Suprapubic skin (tissue), 4 donors: ENCODE measurements at regions not wholly inside any gene's neighbourhood (a gene's known extent, or its start where the extent isn't known, plus 50 kb on each side); places are given as distances from the start of the nearest gene placed in this dataset.
"Not testable (repeated sequence)": the region's sequence is repeated elsewhere in the genome, so short reads cannot be mapped to it uniquely, and the experiment has no call there.

Experiments used
- DNase-seq, 2 donors: peaks; one replicate each; pipeline ENCODE4 v3.0.0-alpha.2; 2019; ENCODE audit warnings: low spot score in 2 of 2
- H3K27ac ChIP-seq: fragments of 200-600 bp; sonication (generic); one replicate; pipeline ENCODE4 v1.5.1; 2019
- H3K27me3 ChIP-seq: fragments of 200-600 bp; sonication (generic); one replicate; pipeline ENCODE4 v1.5.1; 2019
- H3K36me3 ChIP-seq: fragments of 200-600 bp; sonication (generic); one replicate; pipeline ENCODE4 v1.5.1; 2019
- H3K4me1 ChIP-seq: fragments of 200-600 bp; sonication (generic); one replicate; pipeline ENCODE4 v1.5.1; 2019
- H3K4me3 ChIP-seq: fragments of 200-600 bp; sonication (generic); one replicate; pipeline ENCODE4 v1.5.1; 2019; ENCODE audit warnings: mild to moderate bottlenecking
- H3K9me3 ChIP-seq: fragments of 200-600 bp; sonication (generic); one replicate; pipeline ENCODE4 v1.5.1; 2019
- EP300 ChIP-seq: sonication (generic); formaldehyde crosslinking; IDR thresholded peaks from one replicate; pipeline ENCODE4 v1.6.1; 2017; ENCODE audit warnings: antibody characterized with exemption
- POLR2A ChIP-seq, 2 donors: fragments of 450-650 bp; IDR thresholded peaks; one replicate each; pipeline ENCODE4 v1.6.1; 2017; ENCODE audit warnings: antibody characterized with exemption in 2 of 2, mild to moderate bottlenecking in 2 of 2, moderate library complexity in 2 of 2
- POLR2AphosphoS5 ChIP-seq, 3 donors: sonication (generic); formaldehyde crosslinking; IDR thresholded peaks; one replicate each; pipeline ENCODE4 v1.6.1; 2017; ENCODE audit warnings: antibody characterized with exemption in 3 of 3
- WGBS: methylation state at CpG from one replicate; pipeline ENCODE4 v1.1.5; 2018; 5-methylcytosine and 5-hydroxymethylcytosine counted together
- TF ChIP-seq, protein P1 (sequence below), 2 donors: fragments of 200-600 bp in 1 of 2; fragments of 450-650 bp in 1 of 2; sonication (generic) in 1 of 2; IDR thresholded peaks; one replicate each; pipeline ENCODE4 v1.5.1; 2016 to 2019; ENCODE audit warnings: antibody characterized with exemption in 2 of 2, mild to moderate bottlenecking in 1 of 2, moderate library complexity in 1 of 2

DNA sequence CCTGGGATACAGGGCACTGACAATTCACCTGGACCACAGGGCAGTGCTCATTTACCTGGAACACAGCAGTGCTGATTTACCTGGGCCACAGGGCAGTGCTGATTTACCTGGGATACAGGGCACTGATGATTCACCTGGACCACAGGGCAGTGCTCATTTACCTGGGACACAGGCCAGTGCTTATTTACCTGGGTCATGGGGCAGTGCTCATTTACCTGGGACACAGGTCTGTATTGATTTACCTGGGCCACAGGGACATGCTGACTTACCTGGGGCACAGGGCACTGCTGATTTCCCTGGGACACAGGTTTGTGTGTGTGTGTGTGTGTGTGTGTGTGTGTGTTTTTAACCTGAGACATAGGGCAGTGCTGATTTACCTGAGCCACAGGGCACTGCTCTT is 261.7 kb downstream of the MATN1 start:
- Histone ChIP-seq H3K9me3 (no peaks in the 10 kb centered on the region), H3K4me3 (no peak overlapping the region), H3K27me3 (peaks cover 7% of the 10 kb centered on the region), H3K4me1 (no peaks in the 10 kb centered on the region), H3K36me3 (no peaks in the 10 kb centered on the region), H3K27ac (no peak overlapping the region)
- no peak for DNase-seq
- TF ChIP-seq, protein P1, sequence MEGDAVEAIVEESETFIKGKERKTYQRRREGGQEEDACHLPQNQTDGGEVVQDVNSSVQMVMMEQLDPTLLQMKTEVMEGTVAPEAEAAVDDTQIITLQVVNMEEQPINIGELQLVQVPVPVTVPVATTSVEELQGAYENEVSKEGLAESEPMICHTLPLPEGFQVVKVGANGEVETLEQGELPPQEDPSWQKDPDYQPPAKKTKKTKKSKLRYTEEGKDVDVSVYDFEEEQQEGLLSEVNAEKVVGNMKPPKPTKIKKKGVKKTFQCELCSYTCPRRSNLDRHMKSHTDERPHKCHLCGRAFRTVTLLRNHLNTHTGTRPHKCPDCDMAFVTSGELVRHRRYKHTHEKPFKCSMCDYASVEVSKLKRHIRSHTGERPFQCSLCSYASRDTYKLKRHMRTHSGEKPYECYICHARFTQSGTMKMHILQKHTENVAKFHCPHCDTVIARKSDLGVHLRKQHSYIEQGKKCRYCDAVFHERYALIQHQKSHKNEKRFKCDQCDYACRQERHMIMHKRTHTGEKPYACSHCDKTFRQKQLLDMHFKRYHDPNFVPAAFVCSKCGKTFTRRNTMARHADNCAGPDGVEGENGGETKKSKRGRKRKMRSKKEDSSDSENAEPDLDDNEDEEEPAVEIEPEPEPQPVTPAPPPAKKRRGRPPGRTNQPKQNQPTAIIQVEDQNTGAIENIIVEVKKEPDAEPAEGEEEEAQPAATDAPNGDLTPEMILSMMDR (IDR thresholded peaks at IDR 0.05): no peak
- TF ChIP-seq POLR2AphosphoS5 (IDR thresholded peaks at IDR 0.05) (no peak), POLR2A (IDR thresholded peaks at IDR 0.05) (no peak), EP300 (no peak)

DNA sequence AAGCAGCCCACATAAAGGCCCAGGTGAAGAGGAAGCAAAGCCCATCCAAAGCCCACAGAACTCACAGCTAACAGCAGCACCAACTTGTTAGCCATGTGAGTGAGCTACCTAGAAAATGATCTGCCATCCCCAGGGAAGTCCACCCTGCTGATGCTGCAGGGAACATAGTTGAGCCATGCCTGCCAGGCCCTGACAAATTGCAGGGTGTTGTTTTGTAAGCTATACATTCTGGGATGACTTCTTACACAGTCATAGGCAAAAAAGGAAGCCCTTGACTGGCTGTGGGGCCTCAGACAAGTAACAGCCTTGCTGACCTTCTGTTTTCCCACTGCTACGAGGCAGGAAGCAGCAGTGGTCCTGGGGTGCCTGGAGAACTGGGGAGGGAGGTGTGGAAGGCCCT is 262.7 kb downstream of the MATN1 start:
- Histone ChIP-seq H3K4me1 (no peaks in the 10 kb centered on the region), H3K4me3 (no peak overlapping the region), H3K27ac (no peak overlapping the region), H3K9me3 (no peaks in the 10 kb centered on the region), H3K27me3 (peaks cover 7% of the 10 kb centered on the region), H3K36me3 (no peaks in the 10 kb centered on the region)
- TF ChIP-seq POLR2A (IDR thresholded peaks at IDR 0.05) (no peak), EP300 (no peak)
- DNase-seq: peak; percentile 8 to 11
- WGBS: 43% methylated on average over 1 of the region's 1 CpG

DNA sequence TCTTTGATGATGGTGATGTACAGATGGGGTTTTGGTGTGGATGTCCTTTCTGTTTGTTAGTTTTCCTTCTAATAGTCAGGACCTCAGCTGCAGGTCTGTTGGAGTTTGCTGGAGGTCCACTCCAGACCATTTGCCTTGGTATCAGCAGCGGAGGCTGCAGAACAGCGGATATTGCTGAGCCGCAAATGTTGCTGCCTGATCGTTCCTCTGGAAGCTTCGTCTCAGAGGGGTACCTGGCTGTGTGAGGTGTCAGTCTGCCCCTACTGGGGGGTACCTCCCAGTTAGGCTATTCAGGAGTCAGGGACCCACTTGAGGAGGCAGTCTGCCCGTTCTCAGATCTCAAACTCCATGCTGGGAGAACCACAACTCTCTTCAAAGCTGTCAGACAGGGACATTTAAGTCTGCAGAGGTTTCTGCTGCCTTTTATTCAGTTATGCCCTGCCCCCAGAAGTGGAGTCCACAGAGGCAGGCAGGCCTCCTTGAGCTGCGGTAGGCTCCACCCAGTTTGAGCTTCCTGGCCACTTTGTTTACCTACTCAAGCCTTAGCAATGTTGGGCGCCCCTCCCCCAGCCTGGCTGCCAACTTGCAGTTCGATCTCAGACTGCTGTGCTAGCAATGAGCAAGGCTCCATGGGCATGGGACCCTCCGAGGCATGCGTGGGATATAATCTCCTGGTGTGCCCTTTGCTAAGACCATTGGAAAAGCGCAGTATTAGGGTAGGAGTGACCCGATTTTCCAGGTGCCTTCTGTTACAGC is 264.5 kb downstream of the MATN1 start:
- H3K4me3 ChIP-seq, H3K27ac ChIP-seq, H3K4me1 ChIP-seq, H3K27me3 ChIP-seq, H3K36me3 ChIP-seq, H3K9me3 ChIP-seq: not testable (repeated sequence)
- peak; percentile 15 to 40 for DNase-seq
- 84% methylated on average over 8 of the region's 13 CpGs for WGBS

DNA sequence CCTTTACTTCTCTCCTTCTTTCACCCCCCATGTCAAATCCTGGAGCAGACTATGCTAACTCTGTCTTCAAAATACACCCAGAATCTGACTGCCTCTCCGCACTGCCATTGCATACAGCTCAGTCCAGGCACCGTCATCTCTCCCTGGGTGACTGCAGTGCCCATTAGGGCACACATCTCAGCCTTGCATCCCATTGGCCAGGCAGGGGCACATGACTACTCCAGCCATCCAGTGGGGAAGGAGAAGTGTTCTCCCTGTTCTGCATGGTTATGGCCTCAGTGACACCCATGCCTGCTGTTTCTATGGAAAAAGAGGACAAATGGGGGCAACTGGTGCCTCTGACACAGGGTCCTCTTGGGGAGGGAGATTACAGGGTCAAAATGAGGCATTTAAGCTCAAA is 270.5 kb downstream of the MATN1 start:
- H3K27ac ChIP-seq: no peak overlapping the region
- H3K36me3 ChIP-seq: no peaks in the 10 kb centered on the region
- H3K9me3 ChIP-seq: no peaks in the 10 kb centered on the region
- DNase-seq: peak in 1 of 2 donors; percentile 11
- H3K4me1 ChIP-seq: no peaks in the 10 kb centered on the region
- 97% methylated on average over 2 of the region's 2 CpGs for WGBS
- no peak overlapping the region for H3K4me3 ChIP-seq
- TF ChIP-seq EP300 (no peak), POLR2A (IDR thresholded peaks at IDR 0.05) (no peak), POLR2AphosphoS5 (IDR thresholded peaks at IDR 0.05) (no peak)
- TF ChIP-seq, protein P1 (IDR thresholded peaks at IDR 0.05): no peak
- no peaks in the 10 kb centered on the region for H3K27me3 ChIP-seq

DNA sequence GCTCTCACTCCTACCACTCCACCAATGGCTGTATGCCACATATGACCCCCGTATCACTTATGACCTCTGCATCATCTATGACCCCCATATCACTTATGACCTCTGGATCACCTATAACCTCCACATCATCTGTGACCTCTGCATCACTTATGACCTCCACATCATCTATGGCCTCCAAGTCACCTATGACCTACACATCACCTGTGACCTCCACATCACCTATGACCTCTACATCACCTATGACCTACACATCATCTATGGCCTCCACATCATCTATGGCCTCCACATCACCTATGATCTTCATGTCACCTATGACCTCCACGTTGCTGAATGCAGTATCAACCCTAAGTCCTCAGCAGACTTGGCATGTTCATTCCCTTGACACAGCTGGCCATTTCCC is 271.2 kb downstream of the MATN1 start:
- Histone ChIP-seq H3K27me3 (no peaks in the 10 kb centered on the region), H3K36me3 (no peaks in the 10 kb centered on the region), H3K27ac (no peak overlapping the region), H3K9me3 (no peaks in the 10 kb centered on the region), H3K4me1 (no peaks in the 10 kb centered on the region), H3K4me3 (no peak overlapping the region)
- TF ChIP-seq EP300 (no peak), POLR2AphosphoS5 (IDR thresholded peaks at IDR 0.05) (no peak), POLR2A (IDR thresholded peaks at IDR 0.05) (no peak)
- TF ChIP-seq, protein P1 (IDR thresholded peaks at IDR 0.05): no peak
- no peak for DNase-seq
- 82% methylated on average over 2 of the region's 2 CpGs for WGBS

DNA sequence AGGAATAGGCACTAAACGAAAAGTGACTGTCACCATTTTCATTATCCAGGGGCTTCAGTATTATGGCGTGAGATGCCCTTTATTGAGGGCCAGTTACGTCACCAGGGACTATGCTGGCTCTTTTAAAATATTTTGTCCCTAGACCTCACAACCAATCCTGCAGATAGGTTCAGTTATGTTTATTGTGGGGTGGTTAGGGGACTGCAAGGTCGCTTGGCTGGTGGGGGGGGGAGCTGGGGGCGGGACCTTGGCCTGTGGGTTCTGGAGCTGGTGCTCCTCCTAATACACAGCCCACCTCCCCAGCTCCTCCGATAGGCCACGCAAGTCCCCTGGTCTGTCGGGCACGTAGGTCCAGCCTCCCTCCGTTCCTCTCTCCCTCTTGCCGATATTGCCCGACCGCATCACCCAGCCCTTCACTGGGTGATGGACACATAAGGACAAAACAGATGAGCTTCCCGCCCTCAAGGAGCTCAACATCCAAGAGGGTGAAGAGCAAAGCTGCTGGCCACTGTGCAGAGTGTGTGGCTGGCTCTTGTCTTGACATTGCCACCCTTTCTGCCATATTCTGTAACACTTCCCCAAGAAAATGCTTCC is 271.8 kb downstream of the MATN1 start:
- peak; percentile 29 to 45 for DNase-seq
- no peak overlapping the region for H3K4me3 ChIP-seq
- 94% methylated on average over 14 of the region's 14 CpGs for WGBS
- H3K4me1 ChIP-seq: no peaks in the 10 kb centered on the region
- TF ChIP-seq, protein P1 (IDR thresholded peaks at IDR 0.05): no peak
- TF ChIP-seq EP300 (no peak), POLR2AphosphoS5 (IDR thresholded peaks at IDR 0.05) (no peak), POLR2A (IDR thresholded peaks at IDR 0.05) (no peak)
- H3K36me3 ChIP-seq: no peaks in the 10 kb centered on the region
- H3K27me3 ChIP-seq: no peaks in the 10 kb centered on the region
- H3K9me3 ChIP-seq: no peaks in the 10 kb centered on the region
- no peak overlapping the region for H3K27ac ChIP-seq
